ENCODE measurements at regions not wholly inside any gene's neighbourhood (a gene's known extent, or its start where the extent isn't known, plus 50 kb on each side); places are given as distances from the start of the nearest gene placed in this dataset.
A peak's percentile ranks its signal among the peaks of the same experiment; 100 is the strongest.
"Not testable (repeated sequence)": the region's sequence is repeated elsewhere in the genome, so short reads cannot be mapped to it uniquely, and the experiment has no call there.

GRCh38 chr1:157409927-157410326 is 142.4 kb downstream of the FCRL5 start:
- no peak for DNase-seq

- DNase-seq = no peak
These were observed 144.3 kb downstream of the FCRL5 start for GRCh38 chr1:157407917-157408525.

GRCh38 chr1:157407367-157407766 is 144.9 kb downstream of the FCRL5 start:
- DNase-seq = no peak

GRCh38 chr1:157405662-157406061 is 146.7 kb downstream of the FCRL5 start:
- DNase-seq = no peak

GRCh38 chr1:157404614-157405013 is 147.7 kb downstream of the FCRL5 start:
- DNase-seq = no peak

- no peak for DNase-seq
These were observed 148.2 kb downstream of the FCRL5 start for GRCh38 chr1:157404063-157404501.

- no peak for DNase-seq
These were observed 148.7 kb downstream of the FCRL5 start for GRCh38 chr1:157403608-157404007.

- no peak for DNase-seq
These were observed 149.1 kb downstream of the FCRL5 start for GRCh38 chr1:157403203-157403602.

- DNase-seq = no peak
These were observed 151.5 kb downstream of the FCRL5 start for GRCh38 chr1:157400766-157401165.

GRCh38 chr1:157399984-157400382 is 152.3 kb downstream of the FCRL5 start:
- no peak for DNase-seq

GRCh38 chr1:157399343-157399983 is 152.9 kb downstream of the FCRL5 start:
- DNase-seq = no peak

GRCh38 chr1:157390651-157391050 is 161.7 kb downstream of the FCRL5 start:
- DNase-seq = no peak

GRCh38 chr1:157388057-157388456 is 164.3 kb downstream of the FCRL5 start:
- no peak for DNase-seq

- no peak for DNase-seq
These were observed 168.1 kb downstream of the FCRL5 start for GRCh38 chr1:157384258-157384657.

- DNase-seq = no peak
These were observed 170.0 kb downstream of the FCRL5 start for GRCh38 chr1:157382351-157382750.

GRCh38 chr1:157380523-157380922 is 171.8 kb downstream of the FCRL5 start:
- DNase-seq = no peak

GRCh38 chr1:157377280-157377713 is 175.0 kb downstream of the FCRL5 start:
- DNase-seq = not testable (repeated sequence)

GRCh38 chr1:157376681-157377080 is 175.6 kb downstream of the FCRL5 start:
- DNase-seq = no peak

GRCh38 chr1:157372311-157372710 is 180.0 kb downstream of the FCRL5 start:
- not testable (repeated sequence) for DNase-seq

- DNase-seq = no peak
These were observed 180.5 kb downstream of the FCRL5 start for GRCh38 chr1:157371826-157372225.

- no peak for DNase-seq
These were observed 181.1 kb downstream of the FCRL5 start for GRCh38 chr1:157371221-157371620.

- no peak for DNase-seq
These were observed 181.6 kb downstream of the FCRL5 start for GRCh38 chr1:157370698-157371097.

- DNase-seq = peak; percentile 2
These were observed 182.3 kb downstream of the FCRL5 start for GRCh38 chr1:157369808-157370521.

GRCh38 chr1:157368941-157369340 is 183.4 kb downstream of the FCRL5 start:
- not testable (repeated sequence) for DNase-seq

Measured in occipital lobe (tissue), 1 donor.